GM13976 (cell line): ENCODE measurements at regions not wholly inside any gene's neighbourhood (a gene's known extent, or its start where the extent isn't known, plus 50 kb on each side); places are given as distances from the start of the nearest gene placed in this dataset.
"Not testable (repeated sequence)": the region's sequence is repeated elsewhere in the genome, so short reads cannot be mapped to it uniquely, and the experiment has no call there.

ENCODE experiments used
- DNase-seq: peaks from one replicate; pipeline ENCODE4 v3.0.0; 2012; ENCODE audit warnings: low spot score
- in situ Hi-C: fragments of 300-500 bp; cut with MboI; formaldehyde crosslinking; loops from one replicate; pipeline ENCODE4 v1.12.0; 2022; ENCODE audit warnings: low sequenced_read_pairs, mixed read lengths, inconsistent platforms; ENCODE audit not compliant: unreplicated experiment
- TF ChIP-seq, protein P1 (sequence below): IDR thresholded peaks from 2 replicates; pipeline ENCODE4 v1.5.1; 2012; ENCODE audit warnings: borderline replicate concordance, mild to moderate bottlenecking; ENCODE audit not compliant: insufficient read depth; ENCODE audit errors: extremely low read depth, missing control alignments, control extremely low read depth

DNA sequence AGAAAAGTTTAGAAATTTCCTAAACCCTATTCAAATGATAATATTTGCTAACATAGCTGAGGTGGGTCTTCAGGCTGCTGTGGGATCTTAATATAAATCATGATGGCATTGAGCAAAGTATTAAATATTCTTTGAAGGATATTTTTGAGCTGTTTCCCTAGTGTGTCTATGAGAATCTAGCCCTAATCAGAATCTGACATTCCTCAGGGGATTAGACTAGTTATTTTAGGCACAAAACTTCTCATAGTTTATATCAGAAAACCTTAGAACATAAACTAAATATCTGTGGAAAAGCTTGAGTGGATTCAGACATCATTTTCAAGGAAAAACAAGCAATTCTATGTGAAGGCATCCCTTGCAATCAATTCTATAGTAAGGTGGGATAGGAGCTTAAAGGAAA is 594.5 kb downstream of the RFPL4B start:
- DNase-seq = no peak
- in situ Hi-C loops = no loop called here

DNA sequence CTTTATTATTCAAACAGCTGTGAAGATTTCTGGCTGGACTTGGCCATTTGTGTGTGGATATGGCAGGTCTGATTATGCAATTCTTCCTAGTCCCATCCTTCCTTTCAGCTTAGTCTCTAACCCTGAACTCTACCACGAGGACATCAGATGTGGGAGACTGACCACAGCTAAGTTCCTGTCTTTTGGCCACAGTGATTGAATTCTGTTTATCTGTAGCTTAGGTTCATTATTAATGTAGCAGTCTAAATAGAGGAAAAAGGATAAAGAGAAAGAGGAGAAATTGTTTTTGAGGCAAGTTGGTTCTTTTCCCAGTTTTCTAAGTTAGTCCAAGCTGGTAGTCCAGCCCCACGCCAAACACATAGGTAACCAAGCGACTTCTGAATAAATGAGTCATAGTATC is 598.9 kb downstream of the RFPL4B start:
- TF ChIP-seq, protein P1, sequence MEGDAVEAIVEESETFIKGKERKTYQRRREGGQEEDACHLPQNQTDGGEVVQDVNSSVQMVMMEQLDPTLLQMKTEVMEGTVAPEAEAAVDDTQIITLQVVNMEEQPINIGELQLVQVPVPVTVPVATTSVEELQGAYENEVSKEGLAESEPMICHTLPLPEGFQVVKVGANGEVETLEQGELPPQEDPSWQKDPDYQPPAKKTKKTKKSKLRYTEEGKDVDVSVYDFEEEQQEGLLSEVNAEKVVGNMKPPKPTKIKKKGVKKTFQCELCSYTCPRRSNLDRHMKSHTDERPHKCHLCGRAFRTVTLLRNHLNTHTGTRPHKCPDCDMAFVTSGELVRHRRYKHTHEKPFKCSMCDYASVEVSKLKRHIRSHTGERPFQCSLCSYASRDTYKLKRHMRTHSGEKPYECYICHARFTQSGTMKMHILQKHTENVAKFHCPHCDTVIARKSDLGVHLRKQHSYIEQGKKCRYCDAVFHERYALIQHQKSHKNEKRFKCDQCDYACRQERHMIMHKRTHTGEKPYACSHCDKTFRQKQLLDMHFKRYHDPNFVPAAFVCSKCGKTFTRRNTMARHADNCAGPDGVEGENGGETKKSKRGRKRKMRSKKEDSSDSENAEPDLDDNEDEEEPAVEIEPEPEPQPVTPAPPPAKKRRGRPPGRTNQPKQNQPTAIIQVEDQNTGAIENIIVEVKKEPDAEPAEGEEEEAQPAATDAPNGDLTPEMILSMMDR = no peak
- in situ Hi-C loops = no loop called here
- DNase-seq = no peak

More for the DNA sequence above, 594.5 kb downstream of the RFPL4B start:
- TF ChIP-seq, protein P1 = no peak

DNA sequence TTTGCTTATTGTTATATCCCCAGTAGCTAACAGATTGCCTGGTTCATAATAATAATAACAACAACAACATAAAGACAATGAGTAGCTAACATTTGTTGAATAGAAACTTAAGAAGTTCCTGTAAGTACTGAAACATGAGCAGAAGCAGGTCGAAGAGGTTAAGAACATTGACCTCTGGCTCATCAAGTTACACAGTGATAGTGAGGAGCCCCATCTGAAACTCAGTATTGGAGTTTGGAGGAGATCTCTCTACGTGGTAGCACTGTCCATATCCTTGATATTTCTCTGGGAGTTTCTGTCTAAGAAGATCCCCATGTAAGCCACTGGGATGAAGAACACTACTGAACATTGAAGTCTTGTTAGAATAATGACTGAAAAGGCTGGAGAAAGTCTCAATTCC is 600.4 kb downstream of the RFPL4B start:
- TF ChIP-seq, protein P1 = no peak
- in situ Hi-C loops = no loop called here
- no peak for DNase-seq

DNA sequence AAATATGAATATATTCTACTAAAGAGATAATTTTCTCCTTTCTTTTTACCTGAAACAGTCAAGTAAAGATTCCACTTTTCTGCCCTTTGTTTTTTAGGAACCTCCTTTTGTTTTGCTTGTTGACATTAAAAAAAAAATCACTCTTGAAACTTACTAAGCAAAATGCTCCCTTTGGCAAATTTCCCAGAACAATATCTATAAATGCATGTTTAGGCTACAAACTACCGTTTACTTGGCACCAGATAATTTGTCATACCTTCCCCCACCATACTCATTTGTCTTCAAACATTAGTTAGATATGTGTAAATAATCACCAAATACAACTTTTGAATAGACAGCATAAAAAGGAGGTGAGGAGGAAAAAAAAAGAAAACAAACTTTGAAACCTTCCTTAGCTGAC is 604.7 kb downstream of the RFPL4B start:
- no peak for DNase-seq
- in situ Hi-C loops = no loop called here
- TF ChIP-seq, protein P1 = no peak

DNA sequence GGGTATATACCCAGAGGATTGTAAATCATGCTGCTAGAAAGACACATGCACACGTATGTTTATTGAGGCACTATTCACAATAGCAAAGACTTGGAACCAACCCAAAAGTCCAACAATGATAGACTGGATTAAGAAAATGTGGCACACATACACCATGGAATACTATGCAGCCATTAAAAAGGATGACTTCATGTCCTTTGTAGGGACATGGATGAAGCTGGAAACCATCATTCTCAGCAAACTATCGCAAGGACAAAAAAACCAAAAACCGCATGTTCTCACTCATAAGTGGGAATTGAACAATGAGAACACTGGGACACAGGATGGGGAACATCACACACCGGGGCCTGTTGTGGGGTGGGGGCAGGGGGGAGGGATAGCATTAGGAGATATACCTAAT is 608.6 kb downstream of the RFPL4B start:
- DNase-seq, in situ Hi-C loops: not testable (repeated sequence)

- DNase-seq = no peak
- in situ Hi-C loops = no loop called here
- TF ChIP-seq, protein P1 = no peak
Measured at GRCh38 chr6:112956696-112957535, 609.8 kb downstream of the RFPL4B start.

GRCh38 chr6:112957536-112957916 is 610.4 kb downstream of the RFPL4B start:
- in situ Hi-C loops = no loop called here
- TF ChIP-seq, protein P1 = no peak
- DNase-seq = no peak

- in situ Hi-C loops, DNase-seq: not testable (repeated sequence)
Measured at GRCh38 chr6:112960130-112960529, 613.0 kb downstream of the RFPL4B start.
